ENCODE measurements at regions not wholly inside any gene's neighbourhood (a gene's known extent, or its start where the extent isn't known, plus 50 kb on each side); places are given as distances from the start of the nearest gene placed in this dataset.

- no peaks in the 10 kb centered on the region for H3K79me1 ChIP-seq (ENCODE audit: insufficient read depth, low read depth, low read length, poor library complexity, severe bottlenecking)
- no peak overlapping the region for H4K5ac ChIP-seq (ENCODE audit: insufficient read length, low read depth, low read length)
- H4K20me1 ChIP-seq (ENCODE audit: control insufficient read depth, insufficient read depth, insufficient read length), result no peaks in the 10 kb centered on the region
- Mint-ChIP-seq H3K9me3 (peaks cover 53 to 55% of the 10 kb centered on the region in 2 experiments), H3K4me1 (peaks cover 13 to 22% of the 10 kb centered on the region in 2 experiments), H3K27me3 (ENCODE audit: low read depth) (peaks cover 8% of the 10 kb centered on the region), H3K27ac (no peak overlapping the region; a peak in 1 of 7 replicates), H3K36me3 (ENCODE audit: insufficient read depth in 1 of 3, low read depth in 3 of 3) (peaks cover 0 to 4% (median 1%) of the 10 kb centered on the region in 3 experiments; a peak in 2 of 7 replicates), H3K4me3 (no peak overlapping the region)
- no peak overlapping the region for H2BK5ac ChIP-seq (ENCODE audit: insufficient read length, low read length)
- H3K27me3 ChIP-seq (ENCODE audit: insufficient read depth, low read length), result no peaks in the 10 kb centered on the region
- H3T11ph ChIP-seq (ENCODE audit: low read length), result no peak overlapping the region
- no peak overlapping the region for H2AK5ac ChIP-seq (ENCODE audit: insufficient read length, low read length)
- no peak for TF ChIP-seq CTCF (conservative IDR thresholded peaks at IDR 0.05)
- H3K4me1 ChIP-seq (ENCODE audit: insufficient read depth, low read length), result peaks cover 2% of the 10 kb centered on the region; the same call in 1 of the 2 replicates
- WGBS (ENCODE audit: extremely low coverage, insufficient read length, low lambda C conversion rate), result no CpG with 5 or more reads among the region's 3 CpGs
- no peak overlapping the region for H2BK15ac ChIP-seq (ENCODE audit: low read depth, low read length)
- no peak overlapping the region for H2BK120ac ChIP-seq (ENCODE audit: low read depth, low read length, poor library complexity, severe bottlenecking)
- H3K14ac ChIP-seq (ENCODE audit: insufficient read depth, low read length), result no peak overlapping the region
- no peak for DNase-seq
- no peak overlapping the region for H4K8ac ChIP-seq (replicated peaks; ENCODE audit: insufficient read length, low read depth, low read length)
- no peak overlapping the region for H2BK12ac ChIP-seq (ENCODE audit: insufficient read length, low read depth, low read length)
- no peaks in the 10 kb centered on the region for H3K23me2 ChIP-seq (ENCODE audit: insufficient read length, low read depth, low read length, poor library complexity, severe bottlenecking)
- H4K91ac ChIP-seq (ENCODE audit: insufficient read length, low read depth, low read length), result no peak overlapping the region
- H3K4ac ChIP-seq (ENCODE audit: low read depth, low read length), result no peak overlapping the region
- no peak overlapping the region for H3K23ac ChIP-seq (ENCODE audit: insufficient read length, low read depth, low read length)
- H3K79me2 ChIP-seq (ENCODE audit: insufficient read depth, low read length), result no peaks in the 10 kb centered on the region
- no peak overlapping the region for H2BK20ac ChIP-seq (ENCODE audit: low read depth, low read length, poor library complexity, severe bottlenecking)
- no peak overlapping the region for H3K27ac ChIP-seq (ENCODE audit: insufficient read length, low read depth, low read length)
- no peak overlapping the region for H3K18ac ChIP-seq (ENCODE audit: insufficient read length, low read depth, low read length)
- H3K9me3 ChIP-seq (ENCODE audit: control insufficient read depth, low read depth, low read length), result no peaks in the 10 kb centered on the region
- H3K9ac ChIP-seq (ENCODE audit: extremely low read depth, insufficient read length, low read length), result no peak overlapping the region
- H3K4me2 ChIP-seq (ENCODE audit: insufficient read depth, insufficient read length, low read length), result no peak overlapping the region
- no peak overlapping the region for H3K56ac ChIP-seq (ENCODE audit: insufficient read length, low read depth, low read length)
- no peak overlapping the region for H2AFZ ChIP-seq (ENCODE audit: low read length)
These were observed 115.8 kb downstream of the BCOR start for GRCh38 chrX:39981946-39982345.

Measured in H9 (cell line).